GM21423 (cell line): ENCODE measurements at regions not wholly inside any gene's neighbourhood (a gene's known extent, or its start where the extent isn't known, plus 50 kb on each side); places are given as distances from the start of the nearest gene placed in this dataset.

Experiments
- ATAC-seq: cut with Tn5 transposase; IDR thresholded peaks from one replicate; pipeline ENCODE4 v1.9.1; 2021; ENCODE audit warnings: mild to moderate bottlenecking, moderate library complexity; ENCODE audit not compliant: unreplicated experiment

DNA sequence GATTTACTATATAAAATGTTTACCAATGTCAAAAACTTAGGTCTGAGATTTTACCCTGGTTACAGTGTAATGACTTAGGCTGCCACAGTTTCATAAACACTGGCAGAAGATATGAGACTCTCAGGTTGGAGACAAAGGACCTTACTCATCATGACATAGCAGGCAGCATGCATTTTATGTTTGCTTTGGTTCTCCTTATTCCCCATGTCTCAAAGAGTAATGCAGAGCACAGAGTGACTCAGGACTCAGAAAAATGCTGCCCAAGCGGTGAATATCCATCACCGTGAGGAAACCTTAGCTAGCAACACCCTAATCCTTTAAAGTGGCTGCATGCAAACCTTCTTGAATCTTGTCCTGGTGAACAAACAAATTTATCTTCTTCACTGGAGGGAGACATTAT lies 112.1 kb upstream of the EYS start:
- ATAC-seq: no peak

DNA sequence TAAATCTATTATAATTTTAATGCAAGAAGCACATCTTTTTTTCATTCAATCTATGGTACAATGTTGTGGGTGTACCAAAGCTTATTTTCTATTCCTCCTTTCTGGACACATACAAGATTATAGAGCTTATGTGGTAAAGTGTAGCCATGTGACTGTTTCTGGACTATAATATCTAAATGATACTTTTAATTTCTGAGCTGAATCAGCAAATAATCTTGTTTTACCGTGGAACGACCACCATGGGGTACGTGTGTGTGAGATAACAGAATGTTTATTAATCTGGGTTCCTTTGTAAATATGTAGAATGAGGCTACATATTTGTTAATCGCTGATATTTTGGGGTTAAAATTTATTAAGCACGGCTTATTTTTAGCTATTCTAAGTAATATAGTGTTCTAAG lies 111.5 kb upstream of the EYS start:
- no peak for ATAC-seq

DNA sequence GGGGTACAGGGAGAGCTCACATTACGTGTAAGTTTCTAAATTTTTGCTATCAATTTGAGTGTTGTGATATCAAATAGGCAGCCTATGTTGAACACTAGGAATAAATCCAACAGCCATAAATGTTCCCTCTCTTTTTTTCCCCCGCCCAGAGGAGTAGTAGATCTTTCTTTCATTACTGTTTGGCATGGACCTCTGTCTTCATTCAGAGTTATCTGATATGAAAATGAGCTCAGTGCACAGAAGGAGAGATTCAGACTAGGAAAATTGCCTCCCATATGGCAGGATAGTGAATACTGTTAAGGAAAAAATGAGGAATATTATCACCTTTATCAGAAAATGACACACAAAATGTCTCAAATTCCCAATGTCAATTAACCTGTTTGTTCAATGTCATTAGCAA lies 110.0 kb upstream of the EYS start:
- no peak for ATAC-seq

DNA sequence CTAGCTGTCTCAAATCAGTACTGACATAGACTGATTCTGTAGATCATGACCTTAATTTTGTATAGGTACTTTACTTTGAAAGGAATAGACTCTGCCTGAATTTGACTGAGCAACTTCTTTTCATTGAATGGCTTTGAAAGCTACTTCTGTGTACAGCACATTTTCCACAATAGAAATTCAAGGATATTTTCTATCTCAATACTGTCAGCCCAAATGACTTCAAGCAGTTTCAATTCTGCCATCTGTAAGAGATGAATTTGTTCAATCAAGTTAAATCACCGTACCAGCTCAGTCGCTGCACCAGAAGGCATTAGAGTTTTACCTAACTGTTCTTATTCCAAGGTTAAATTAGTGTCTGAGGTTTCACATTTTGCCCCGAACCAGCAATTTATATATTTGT lies 107.0 kb upstream of the EYS start:
- no peak for ATAC-seq

DNA sequence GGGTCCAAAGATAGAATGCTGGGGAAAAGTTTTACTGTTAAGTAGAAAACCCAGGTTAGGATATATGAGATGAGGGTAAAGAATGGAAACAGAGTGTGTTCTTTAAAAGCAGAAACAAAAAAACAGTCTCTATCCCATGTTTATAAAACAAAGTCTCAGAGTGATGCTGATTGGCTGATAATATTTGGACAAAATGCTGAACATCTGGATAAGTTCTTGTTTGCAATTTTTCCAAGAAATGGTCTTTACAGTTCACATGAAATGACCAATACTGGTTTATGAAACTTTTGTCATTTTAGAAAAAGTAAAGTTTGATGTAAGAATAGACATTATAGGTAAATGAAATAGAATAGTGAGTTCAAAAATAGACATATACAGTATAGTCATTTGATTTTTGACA lies 96.2 kb upstream of the EYS start:
- ATAC-seq: no peak

DNA sequence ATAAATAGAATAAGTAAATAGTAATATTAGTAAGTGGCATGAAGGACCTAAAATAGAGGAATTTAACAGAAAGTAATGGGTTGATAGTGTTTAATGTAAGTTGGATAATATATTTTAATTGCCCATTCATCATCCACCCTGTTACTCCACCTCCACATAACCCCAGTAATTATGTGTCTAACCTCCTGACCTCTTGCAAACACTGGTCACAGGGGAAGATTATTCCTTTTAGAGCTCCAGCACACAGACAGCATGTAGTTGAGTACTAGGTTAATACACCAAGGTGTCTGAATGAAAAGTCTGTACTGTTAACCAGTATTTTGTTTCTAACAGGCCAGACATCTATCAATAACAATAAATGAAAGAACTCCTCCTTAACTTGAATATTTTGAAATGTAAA lies 92.4 kb upstream of the EYS start:
- no peak for ATAC-seq

DNA sequence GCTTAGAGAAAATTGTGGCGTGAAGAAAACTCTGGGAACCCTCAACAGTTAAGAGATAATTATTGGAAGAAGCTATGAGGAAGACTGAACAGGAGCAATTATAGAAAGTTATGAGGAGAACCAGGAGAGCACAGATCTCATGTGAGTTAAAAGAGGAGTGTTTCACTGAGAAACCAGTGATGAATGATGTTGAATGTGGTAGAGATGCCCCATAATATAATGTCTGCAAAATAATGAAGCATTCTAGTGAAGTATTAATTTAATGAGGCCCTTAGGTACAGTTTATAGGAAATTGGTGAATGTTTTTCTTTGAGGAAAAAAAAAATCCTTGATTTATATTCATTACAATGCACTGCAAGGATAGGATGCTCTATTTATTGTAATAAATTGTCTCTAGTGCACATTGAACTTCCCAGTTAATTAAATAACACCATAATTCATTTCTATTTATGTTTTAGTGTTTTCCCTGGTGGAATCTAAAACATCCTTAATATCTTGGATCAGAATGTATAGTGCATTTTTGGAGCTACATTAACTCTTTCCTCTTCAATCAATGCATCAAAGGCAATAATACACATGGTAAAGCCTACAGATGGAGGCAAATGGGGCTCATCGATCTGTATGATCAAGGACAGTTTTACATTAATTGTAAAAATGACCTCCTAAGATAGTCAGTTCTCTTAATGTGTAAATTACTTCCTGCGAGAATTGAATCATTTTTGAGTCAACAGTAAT lies 91.4 kb upstream of the EYS start:
- no peak for ATAC-seq

DNA sequence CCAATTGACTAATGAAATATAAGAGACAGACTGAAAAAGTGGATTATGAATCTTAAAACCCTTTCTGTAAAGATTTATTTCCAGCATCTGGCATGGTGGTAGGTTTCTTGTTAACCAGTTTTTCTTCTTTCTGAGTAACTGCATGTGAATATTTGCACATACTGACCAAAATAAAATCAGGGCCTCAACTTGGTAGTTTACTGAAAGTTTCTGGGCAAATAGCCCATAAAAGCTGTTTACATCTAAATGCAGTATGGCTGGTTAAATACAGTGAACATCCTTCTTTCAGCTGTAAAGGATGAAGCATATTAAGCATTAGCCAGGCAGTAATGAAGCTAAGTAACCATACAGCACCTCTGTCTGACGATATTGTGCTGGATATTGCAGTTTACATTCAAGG lies 83.6 kb upstream of the EYS start:
- no peak for ATAC-seq

DNA sequence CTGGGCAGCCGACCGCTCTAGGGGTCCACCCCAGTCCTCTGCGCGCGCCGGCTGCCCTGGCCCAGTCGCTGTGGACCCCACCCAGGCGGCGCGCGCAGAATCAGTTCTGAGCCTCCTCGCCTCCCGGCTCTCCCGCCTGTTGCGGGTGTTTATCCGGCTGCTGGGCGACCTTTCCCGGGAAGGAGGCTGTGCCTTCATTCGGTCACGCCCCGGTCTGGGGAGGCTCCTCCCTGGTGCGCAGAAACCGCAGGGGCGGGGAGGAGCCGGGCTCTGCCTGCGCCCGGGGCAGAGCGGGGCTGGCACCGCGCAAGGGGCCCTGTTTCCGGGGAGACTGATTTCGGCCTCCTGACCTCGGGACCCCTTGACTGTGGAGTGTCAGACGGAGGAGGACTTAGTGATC lies 80.8 kb upstream of the EYS start:
- ATAC-seq: no peak

DNA sequence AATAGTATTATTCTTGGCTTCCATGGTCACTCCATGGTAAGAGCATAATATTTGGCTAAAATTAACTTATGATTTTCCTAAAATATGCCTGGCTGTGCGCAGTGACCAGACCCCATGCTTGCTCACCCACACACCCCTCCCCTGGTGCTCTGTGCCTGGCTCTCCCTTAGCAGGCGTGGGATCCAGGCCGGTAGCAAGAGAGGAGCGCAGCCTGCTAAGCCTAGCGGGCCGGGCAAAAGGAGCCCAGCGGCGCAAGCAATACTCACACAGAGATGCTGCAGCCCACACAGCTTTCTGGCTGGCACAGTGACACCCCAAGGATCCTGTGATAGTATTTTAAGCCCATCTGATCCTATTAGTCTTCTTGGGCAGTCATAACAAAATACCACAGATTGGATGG lies 79.8 kb upstream of the EYS start:
- no peak for ATAC-seq

DNA sequence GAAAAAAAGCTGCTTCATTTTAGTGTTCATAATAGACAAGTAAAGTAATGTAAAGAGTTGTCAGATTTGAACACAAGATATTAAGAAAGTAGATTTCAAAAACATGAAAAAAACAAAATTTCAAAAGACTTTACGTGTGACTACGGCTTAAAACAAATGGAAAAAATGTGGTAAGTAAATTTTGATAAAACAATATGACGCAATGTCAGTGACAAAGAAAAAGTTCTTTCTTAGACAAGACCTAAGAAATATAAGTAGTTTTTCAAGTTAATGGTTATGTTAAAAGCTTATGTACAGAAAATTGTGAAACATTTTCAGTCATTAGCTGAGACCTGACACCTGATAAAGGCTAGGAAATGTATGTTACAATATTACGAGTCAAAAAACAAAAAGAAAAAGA lies 73.7 kb upstream of the EYS start:
- no peak for ATAC-seq

DNA sequence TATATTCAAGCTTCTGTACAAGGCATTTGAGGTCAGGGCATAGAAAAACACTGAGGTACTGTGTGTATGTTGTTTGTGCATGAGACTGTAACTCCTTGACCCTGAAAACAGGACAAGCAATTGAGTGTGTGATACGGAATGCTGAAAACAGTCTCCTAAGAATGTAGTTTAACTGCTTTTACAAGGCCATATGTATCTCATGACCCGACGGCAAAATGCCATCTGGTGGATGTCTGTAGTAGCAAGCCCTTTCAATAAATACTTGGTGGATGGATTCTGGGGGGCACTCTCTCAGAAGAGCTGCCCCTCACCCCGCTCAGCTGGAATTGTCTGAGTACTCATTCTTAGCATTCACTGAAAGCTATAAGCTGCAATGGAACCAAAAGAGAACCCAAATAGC lies 69.3 kb upstream of the EYS start:
- no peak for ATAC-seq

DNA sequence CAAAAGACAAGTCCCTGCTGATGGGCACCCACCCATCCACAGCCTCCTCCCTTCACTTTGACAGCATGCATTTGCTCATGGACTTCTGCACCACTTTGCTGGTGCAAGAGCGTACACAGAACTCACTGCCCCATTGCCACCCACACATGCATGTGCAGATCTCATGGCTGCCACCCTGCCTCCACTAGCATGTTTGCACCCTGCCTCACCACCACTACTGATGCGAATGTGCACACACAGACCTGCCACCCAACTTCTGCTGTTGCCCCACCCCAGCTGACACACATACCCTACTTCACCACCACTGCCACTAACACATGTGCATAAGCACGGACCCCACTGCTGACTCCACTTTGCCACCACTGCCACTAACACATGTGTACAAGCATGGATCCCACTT lies 64.9 kb upstream of the EYS start:
- no peak for ATAC-seq

DNA sequence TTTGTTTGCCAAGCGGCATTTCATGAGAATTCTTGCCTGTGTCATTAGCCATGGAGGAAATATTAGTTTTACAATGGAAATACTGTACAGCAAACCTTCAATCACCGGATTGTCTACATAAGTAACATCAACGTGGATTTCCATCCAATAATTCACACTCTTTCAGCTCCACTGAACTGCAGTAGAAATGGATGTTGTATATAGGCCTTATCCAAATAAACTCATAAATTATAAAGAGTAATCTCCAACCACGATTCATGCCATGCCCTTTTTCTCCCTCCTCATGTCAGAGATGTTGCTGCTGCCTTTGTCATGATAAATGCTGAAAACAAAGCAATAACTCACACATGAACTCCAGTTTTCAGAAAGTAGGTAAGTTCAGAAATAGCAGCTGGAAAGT lies 54.9 kb upstream of the EYS start:
- ATAC-seq: no peak

DNA sequence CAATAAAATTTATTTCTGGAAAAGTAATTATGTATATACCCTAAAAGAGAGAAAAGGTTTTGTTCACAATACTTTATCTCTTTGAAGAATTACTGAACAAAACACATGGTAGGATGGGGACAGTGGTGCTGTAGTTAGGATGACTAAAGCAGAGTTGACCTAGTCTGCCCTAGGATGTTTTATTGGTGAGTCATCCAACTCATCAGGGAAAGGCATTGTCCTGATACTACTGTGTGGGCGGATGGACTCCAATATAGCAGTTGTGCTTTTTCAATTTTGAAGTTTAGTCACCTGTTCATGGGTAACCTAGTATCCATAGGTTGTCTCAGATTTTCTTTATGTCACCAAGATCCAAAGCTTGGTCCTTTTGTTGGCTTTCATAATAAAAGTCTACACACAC lies 53.3 kb upstream of the EYS start:
- no peak for ATAC-seq
